ENCODE measurements at regions not wholly inside any gene's neighbourhood (a gene's known extent, or its start where the extent isn't known, plus 50 kb on each side); places are given as distances from the start of the nearest gene placed in this dataset.

DNA sequence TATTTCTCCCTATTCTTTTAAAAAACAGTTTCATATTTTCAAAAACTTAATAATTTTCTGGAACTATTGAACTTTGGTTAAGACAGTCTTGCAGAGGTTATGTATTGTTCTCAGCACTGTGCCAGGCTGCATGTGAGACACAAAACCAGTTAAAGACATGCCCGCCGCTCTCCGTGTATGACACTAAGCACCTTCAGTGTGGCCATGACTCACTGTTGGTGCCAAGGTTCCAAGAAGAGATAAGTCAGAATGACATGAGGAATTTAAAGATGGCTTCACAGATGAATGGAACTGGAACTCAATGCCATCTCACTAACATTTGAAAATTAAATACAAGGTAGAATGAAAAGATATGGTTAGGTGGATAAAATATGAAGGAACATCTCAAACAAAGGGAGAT, 525.5 kb upstream of the ZFP42 start:
- no peaks in the 10 kb centered on the region for H3K27me3 ChIP-seq (replicated peaks)
- TF ChIP-seq, protein P1, sequence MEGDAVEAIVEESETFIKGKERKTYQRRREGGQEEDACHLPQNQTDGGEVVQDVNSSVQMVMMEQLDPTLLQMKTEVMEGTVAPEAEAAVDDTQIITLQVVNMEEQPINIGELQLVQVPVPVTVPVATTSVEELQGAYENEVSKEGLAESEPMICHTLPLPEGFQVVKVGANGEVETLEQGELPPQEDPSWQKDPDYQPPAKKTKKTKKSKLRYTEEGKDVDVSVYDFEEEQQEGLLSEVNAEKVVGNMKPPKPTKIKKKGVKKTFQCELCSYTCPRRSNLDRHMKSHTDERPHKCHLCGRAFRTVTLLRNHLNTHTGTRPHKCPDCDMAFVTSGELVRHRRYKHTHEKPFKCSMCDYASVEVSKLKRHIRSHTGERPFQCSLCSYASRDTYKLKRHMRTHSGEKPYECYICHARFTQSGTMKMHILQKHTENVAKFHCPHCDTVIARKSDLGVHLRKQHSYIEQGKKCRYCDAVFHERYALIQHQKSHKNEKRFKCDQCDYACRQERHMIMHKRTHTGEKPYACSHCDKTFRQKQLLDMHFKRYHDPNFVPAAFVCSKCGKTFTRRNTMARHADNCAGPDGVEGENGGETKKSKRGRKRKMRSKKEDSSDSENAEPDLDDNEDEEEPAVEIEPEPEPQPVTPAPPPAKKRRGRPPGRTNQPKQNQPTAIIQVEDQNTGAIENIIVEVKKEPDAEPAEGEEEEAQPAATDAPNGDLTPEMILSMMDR (IDR thresholded peaks at IDR 0.05; ENCODE audit: low read depth, low read length, missing control alignments): no peak
- DNase-seq: no peak
- no peaks in the 10 kb centered on the region for H3K36me3 ChIP-seq (replicated peaks)
- H3K4me3 ChIP-seq (ENCODE audit: low read depth, low read length): no peak overlapping the region
- in situ Hi-C loops (cut with HindIII; ENCODE audit: low pct_ligation_motif_present, low sequenced_read_pairs): no loop called here
- no peak overlapping the region for H3K27ac ChIP-seq

DNA sequence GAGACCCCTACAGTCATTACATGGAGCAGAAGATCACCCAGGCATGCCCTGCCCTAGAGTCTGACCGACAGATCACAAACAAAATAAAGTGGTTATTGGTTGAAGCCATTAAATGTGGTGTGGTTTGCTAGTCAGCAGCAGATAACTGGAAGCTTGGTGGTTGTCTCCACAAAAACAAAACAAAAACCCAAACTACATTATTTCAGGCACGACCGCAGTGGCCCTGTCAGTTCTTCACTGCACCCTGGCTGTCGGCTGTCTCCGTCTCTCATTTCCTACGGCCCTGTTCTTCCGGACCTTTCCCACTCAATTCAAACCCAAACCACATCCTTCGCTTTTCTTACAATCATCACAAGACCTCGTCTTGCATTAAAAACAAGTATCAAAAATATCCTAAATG, 521.3 kb upstream of the ZFP42 start:
- in situ Hi-C loops (cut with HindIII; ENCODE audit: low pct_ligation_motif_present, low sequenced_read_pairs): no loop called here
- DNase-seq: no peak

GRCh38 chr4:187475901-187476300, 519.7 kb upstream of the ZFP42 start:
- no peak for DNase-seq
- in situ Hi-C loops (cut with HindIII; ENCODE audit: low pct_ligation_motif_present, low sequenced_read_pairs): no loop called here
- TF ChIP-seq, protein P1 (IDR thresholded peaks at IDR 0.05; ENCODE audit: low read depth, low read length, missing control alignments): no peak
- Histone ChIP-seq H3K4me3 (ENCODE audit: low read depth, low read length) (no peak overlapping the region), H3K27ac (no peak overlapping the region), H3K36me3 (replicated peaks) (no peaks in the 10 kb centered on the region), H3K27me3 (replicated peaks) (no peaks in the 10 kb centered on the region)

More for the DNA sequence above, 521.3 kb upstream of the ZFP42 start:
- H3K4me3 ChIP-seq (ENCODE audit: low read depth, low read length): no peak overlapping the region
- H3K36me3 ChIP-seq (replicated peaks): no peaks in the 10 kb centered on the region
- TF ChIP-seq, protein P1 (IDR thresholded peaks at IDR 0.05; ENCODE audit: low read depth, low read length, missing control alignments): no peak
- H3K27ac ChIP-seq: no peak overlapping the region
- no peaks in the 10 kb centered on the region for H3K27me3 ChIP-seq (replicated peaks)

DNA sequence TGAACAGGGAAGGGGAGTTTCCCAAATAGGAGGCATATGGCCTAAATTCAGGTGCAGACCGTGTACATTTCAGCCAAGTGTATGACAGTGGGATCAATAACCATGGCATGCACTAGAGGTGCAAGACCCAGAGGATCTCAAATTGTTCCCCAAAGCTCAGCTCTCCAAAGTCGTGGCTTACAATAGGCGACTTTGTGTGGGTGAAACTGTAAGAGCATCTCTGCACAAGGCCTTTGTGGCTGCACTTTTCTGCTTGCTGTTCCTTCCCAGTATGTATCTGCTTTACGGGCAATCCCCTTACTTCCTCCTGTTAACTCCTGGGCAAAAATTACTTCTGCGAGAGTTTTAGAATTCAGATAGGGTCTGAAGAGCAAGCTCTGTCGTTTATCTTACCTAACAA, 518.3 kb upstream of the ZFP42 start:
- Histone ChIP-seq H3K27me3 (replicated peaks) (no peaks in the 10 kb centered on the region), H3K36me3 (replicated peaks) (no peaks in the 10 kb centered on the region), H3K4me3 (ENCODE audit: low read depth, low read length) (no peak overlapping the region), H3K27ac (no peak overlapping the region)
- DNase-seq: no peak
- TF ChIP-seq, protein P1 (IDR thresholded peaks at IDR 0.05; ENCODE audit: low read depth, low read length, missing control alignments): no peak
- in situ Hi-C loops (cut with HindIII; ENCODE audit: low pct_ligation_motif_present, low sequenced_read_pairs): no loop called here

- no peaks in the 10 kb centered on the region for H3K27me3 ChIP-seq (replicated peaks)
- H3K4me3 ChIP-seq (ENCODE audit: low read depth, low read length): peak overlapping the region; percentile 3
- DNase-seq: peak; percentile 86
- in situ Hi-C loops (cut with HindIII; ENCODE audit: low pct_ligation_motif_present, low sequenced_read_pairs): no loop called here
- TF ChIP-seq, protein P1 (IDR thresholded peaks at IDR 0.05; ENCODE audit: low read depth, low read length, missing control alignments): no peak
- no peaks in the 10 kb centered on the region for H3K36me3 ChIP-seq (replicated peaks)
- H3K27ac ChIP-seq: peak overlapping the region; percentile 87
These were observed 517.1 kb upstream of the ZFP42 start for GRCh38 chr4:187478292-187479140.
